ENCODE measurements at regions not wholly inside any gene's neighbourhood (a gene's known extent, or its start where the extent isn't known, plus 50 kb on each side); places are given as distances from the start of the nearest gene placed in this dataset.

- H3K27me3 Mint-ChIP-seq, result no peaks in the 10 kb centered on the region
- Histone ChIP-seq H3K4me1 (ENCODE audit: control insufficient read depth in 1 of 2, extremely low read depth in 1 of 2, insufficient read depth in 2 of 2, low read length in 2 of 2) (no peaks in the 10 kb centered on the region), H3K9me3 (no peaks in the 10 kb centered on the region), H3K27ac (ENCODE audit: low read length) (no peak overlapping the region), H3K36me3 (ENCODE audit: control insufficient read depth in 2 of 2, extremely low read depth in 1 of 2, insufficient read depth in 1 of 2, low read length in 1 of 2) (no peaks in the 10 kb centered on the region), H3K4me3 (ENCODE audit: control insufficient read depth in 1 of 2, extremely low read depth in 1 of 2, low read length in 1 of 2) (no peak overlapping the region), H3K27me3 (replicated peaks in 1 of 2; ENCODE audit: control insufficient read depth in 2 of 2, extremely low read depth in 1 of 2, insufficient read depth in 2 of 2, low read length in 1 of 2) (peaks cover 0 to 4% of the 10 kb centered on the region in 2 experiments)
- no peaks in the 10 kb centered on the region for H3K36me3 Mint-ChIP-seq
- no peaks in the 10 kb centered on the region for H3K4me1 Mint-ChIP-seq
- no peak for DNase-seq
- H3K9me3 Mint-ChIP-seq, result no peaks in the 10 kb centered on the region
- H3K27ac Mint-ChIP-seq, result no peak overlapping the region
- H3K4me3 Mint-ChIP-seq, result no peak overlapping the region
- no peak for ATAC-seq (replicated peaks in 1 of 4)
- ChIA-PET CTCF (no interaction called here), POLR2A (no interaction called here)
These were observed 261.1 kb downstream of the QKI start for GRCh38 chr6:163675611-163676010.

- POLR2A ChIA-PET, result no interaction called here
- no peaks in the 10 kb centered on the region for H3K9me3 Mint-ChIP-seq
- no peaks in the 10 kb centered on the region for H3K36me3 ChIP-seq (ENCODE audit: control insufficient read depth in 2 of 2, extremely low read depth in 1 of 2, insufficient read depth in 1 of 2, low read length in 1 of 2)
These were observed 258.2 kb downstream of the QKI start for GRCh38 chr6:163672710-163673109.

GRCh38 chr6:163671791-163672190, 257.3 kb downstream of the QKI start:
- H3K36me3 Mint-ChIP-seq, result no peaks in the 10 kb centered on the region
- CTCF ChIA-PET, result no interaction called here
- Histone ChIP-seq H3K4me1 (ENCODE audit: control insufficient read depth in 1 of 2, extremely low read depth in 1 of 2, insufficient read depth in 2 of 2, low read length in 2 of 2) (peaks cover 0 to 12% of the 10 kb centered on the region in 2 experiments), H3K4me3 (ENCODE audit: control insufficient read depth in 1 of 2, extremely low read depth in 1 of 2, low read length in 1 of 2) (no peak overlapping the region), H3K9me3 (no peaks in the 10 kb centered on the region), H3K36me3 (ENCODE audit: control insufficient read depth in 2 of 2, extremely low read depth in 1 of 2, insufficient read depth in 1 of 2, low read length in 1 of 2) (no peaks in the 10 kb centered on the region), H3K27me3 (replicated peaks in 1 of 2; ENCODE audit: control insufficient read depth in 2 of 2, extremely low read depth in 1 of 2, insufficient read depth in 2 of 2, low read length in 1 of 2) (no peaks in the 10 kb centered on the region), H3K27ac (ENCODE audit: low read length) (no peak overlapping the region)
- no peaks in the 10 kb centered on the region for H3K27me3 Mint-ChIP-seq
- H3K4me3 Mint-ChIP-seq, result no peak overlapping the region
- ATAC-seq (replicated peaks in 1 of 4), result no peak
- no peaks in the 10 kb centered on the region for H3K9me3 Mint-ChIP-seq
- WGBS (ENCODE audit: insufficient coverage), result 96% methylated on average over 21 of the region's 25 CpGs
- H3K27ac Mint-ChIP-seq, result no peak overlapping the region
- no peak for DNase-seq
- H3K4me1 Mint-ChIP-seq, result peaks cover 12 to 15% (median 14%) of the 10 kb centered on the region in 3 donors
- POLR2A ChIA-PET, result no interaction called here

More at GRCh38 chr6:163672710-163673109, 258.2 kb downstream of the QKI start:
- CTCF ChIA-PET, result no interaction called here
- no CpG with 5 or more reads among the region's 3 CpGs for WGBS (ENCODE audit: insufficient coverage)
- peaks cover 0 to 3% of the 10 kb centered on the region in 2 experiments for H3K4me1 ChIP-seq (ENCODE audit: control insufficient read depth in 1 of 2, extremely low read depth in 1 of 2, insufficient read depth in 2 of 2, low read length in 2 of 2)
- no peak overlapping the region for H3K27ac ChIP-seq (ENCODE audit: low read length)
- DNase-seq, result no peak
- H3K27me3 ChIP-seq (replicated peaks in 1 of 2; ENCODE audit: control insufficient read depth in 2 of 2, extremely low read depth in 1 of 2, insufficient read depth in 2 of 2, low read length in 1 of 2), result no peaks in the 10 kb centered on the region
- H3K27ac Mint-ChIP-seq, result no peak overlapping the region
- no peak overlapping the region for H3K4me3 ChIP-seq (ENCODE audit: control insufficient read depth in 1 of 2, extremely low read depth in 1 of 2, low read length in 1 of 2)
- peaks cover 5 to 7% (median 6%) of the 10 kb centered on the region in 3 donors for H3K4me1 Mint-ChIP-seq
- no peaks in the 10 kb centered on the region for H3K9me3 ChIP-seq
- ATAC-seq (replicated peaks in 1 of 4), result no peak
- H3K27me3 Mint-ChIP-seq, result no peaks in the 10 kb centered on the region
- no peak overlapping the region for H3K4me3 Mint-ChIP-seq
- H3K36me3 Mint-ChIP-seq, result no peaks in the 10 kb centered on the region

- H3K27ac ChIP-seq (ENCODE audit: low read length), result no peak overlapping the region
- no peaks in the 10 kb centered on the region for H3K27me3 ChIP-seq (replicated peaks in 1 of 2; ENCODE audit: control insufficient read depth in 2 of 2, extremely low read depth in 1 of 2, insufficient read depth in 2 of 2, low read length in 1 of 2)
- ChIA-PET CTCF (no interaction called here), POLR2A (no interaction called here)
- Mint-ChIP-seq H3K36me3 (no peaks in the 10 kb centered on the region), H3K9me3 (no peaks in the 10 kb centered on the region), H3K27ac (no peak overlapping the region), H3K4me1 (peaks cover 12 to 18% (median 16%) of the 10 kb centered on the region in 3 donors), H3K4me3 (no peak overlapping the region), H3K27me3 (no peaks in the 10 kb centered on the region)
- H3K4me1 ChIP-seq (ENCODE audit: control insufficient read depth in 1 of 2, extremely low read depth in 1 of 2, insufficient read depth in 2 of 2, low read length in 2 of 2), result peaks cover 0 to 12% of the 10 kb centered on the region in 2 experiments
- no peak overlapping the region for H3K4me3 ChIP-seq (ENCODE audit: control insufficient read depth in 1 of 2, extremely low read depth in 1 of 2, low read length in 1 of 2)
- ATAC-seq (replicated peaks in 1 of 4) (no peak), DNase-seq (peak in 2 of 35 experiments; percentile 6 to 47)
- 92% methylated on average over 19 of the region's 19 CpGs for WGBS (ENCODE audit: insufficient coverage)
- no peaks in the 10 kb centered on the region for H3K9me3 ChIP-seq
- no peaks in the 10 kb centered on the region for H3K36me3 ChIP-seq (ENCODE audit: control insufficient read depth in 2 of 2, extremely low read depth in 1 of 2, insufficient read depth in 1 of 2, low read length in 1 of 2)
These were observed 256.8 kb downstream of the QKI start for GRCh38 chr6:163671355-163671754.

GRCh38 chr6:163670336-163670735, 255.8 kb downstream of the QKI start:
- CTCF ChIA-PET, result no interaction called here
- no peak overlapping the region for H3K4me3 Mint-ChIP-seq
- no peaks in the 10 kb centered on the region for H3K9me3 ChIP-seq
- H3K4me1 Mint-ChIP-seq, result peaks cover 12 to 18% (median 16%) of the 10 kb centered on the region in 3 donors
- no peaks in the 10 kb centered on the region for H3K36me3 Mint-ChIP-seq
- peaks cover 0 to 12% of the 10 kb centered on the region in 2 experiments for H3K4me1 ChIP-seq (ENCODE audit: control insufficient read depth in 1 of 2, extremely low read depth in 1 of 2, insufficient read depth in 2 of 2, low read length in 2 of 2)
- no CpG with 5 or more reads among the region's 1 CpG for WGBS (ENCODE audit: insufficient coverage)
- H3K27me3 Mint-ChIP-seq, result no peaks in the 10 kb centered on the region
- H3K27ac ChIP-seq (ENCODE audit: low read length), result no peak overlapping the region
- no peak overlapping the region for H3K4me3 ChIP-seq (ENCODE audit: control insufficient read depth in 1 of 2, extremely low read depth in 1 of 2, low read length in 1 of 2)
- no peak overlapping the region for H3K27ac Mint-ChIP-seq
- H3K9me3 Mint-ChIP-seq, result no peaks in the 10 kb centered on the region
- POLR2A ChIA-PET, result no interaction called here
- H3K36me3 ChIP-seq (ENCODE audit: control insufficient read depth in 2 of 2, extremely low read depth in 1 of 2, insufficient read depth in 1 of 2, low read length in 1 of 2), result no peaks in the 10 kb centered on the region
- ATAC-seq (replicated peaks in 1 of 4) (no peak), DNase-seq (no peak)
- H3K27me3 ChIP-seq (replicated peaks in 1 of 2; ENCODE audit: control insufficient read depth in 2 of 2, extremely low read depth in 1 of 2, insufficient read depth in 2 of 2, low read length in 1 of 2), result no peaks in the 10 kb centered on the region

GRCh38 chr6:163668061-163668426, 253.5 kb downstream of the QKI start:
- peaks cover 0 to 11% of the 10 kb centered on the region in 2 experiments for H3K27me3 ChIP-seq (replicated peaks in 1 of 2; ENCODE audit: control insufficient read depth in 2 of 2, extremely low read depth in 1 of 2, insufficient read depth in 2 of 2, low read length in 1 of 2)

More at GRCh38 chr6:163668061-163668426, 253.5 kb downstream of the QKI start:
- Mint-ChIP-seq H3K27me3 (peaks cover 1 to 4% of the 10 kb centered on the region in 2 donors), H3K4me3 (no peak overlapping the region), H3K27ac (no peak overlapping the region), H3K4me1 (peaks cover 12 to 18% (median 16%) of the 10 kb centered on the region in 3 donors), H3K9me3 (no peaks in the 10 kb centered on the region), H3K36me3 (no peaks in the 10 kb centered on the region)
- H3K27ac ChIP-seq (ENCODE audit: low read length), result no peak overlapping the region
- ATAC-seq (replicated peaks in 1 of 4) (peak in 1 of 4 experiments; percentile 19), DNase-seq (no peak)
- no peaks in the 10 kb centered on the region for H3K9me3 ChIP-seq
- no peaks in the 10 kb centered on the region for H3K36me3 ChIP-seq (ENCODE audit: control insufficient read depth in 2 of 2, extremely low read depth in 1 of 2, insufficient read depth in 1 of 2, low read length in 1 of 2)
- ChIA-PET POLR2A (interaction anchor here (0.5 kb wide), 2 partner anchors 10 to 251 kb away, joined by 4 to 11 read pairs; no protein-coding TSS in a partner anchor), CTCF (no interaction called here)
- peaks cover 0 to 12% of the 10 kb centered on the region in 2 experiments for H3K4me1 ChIP-seq (ENCODE audit: control insufficient read depth in 1 of 2, extremely low read depth in 1 of 2, insufficient read depth in 2 of 2, low read length in 2 of 2)
- no peak overlapping the region for H3K4me3 ChIP-seq (ENCODE audit: control insufficient read depth in 1 of 2, extremely low read depth in 1 of 2, low read length in 1 of 2)
- 60% methylated on average over 3 of the region's 4 CpGs for WGBS (ENCODE audit: insufficient coverage)

Data from T-cell (primary cell).